ENCODE measurements at regions not wholly inside any gene's neighbourhood (a gene's known extent, or its start where the extent isn't known, plus 50 kb on each side); places are given as distances from the start of the nearest gene placed in this dataset.
A peak's percentile ranks its signal among the peaks of the same experiment; 100 is the strongest.

DNA sequence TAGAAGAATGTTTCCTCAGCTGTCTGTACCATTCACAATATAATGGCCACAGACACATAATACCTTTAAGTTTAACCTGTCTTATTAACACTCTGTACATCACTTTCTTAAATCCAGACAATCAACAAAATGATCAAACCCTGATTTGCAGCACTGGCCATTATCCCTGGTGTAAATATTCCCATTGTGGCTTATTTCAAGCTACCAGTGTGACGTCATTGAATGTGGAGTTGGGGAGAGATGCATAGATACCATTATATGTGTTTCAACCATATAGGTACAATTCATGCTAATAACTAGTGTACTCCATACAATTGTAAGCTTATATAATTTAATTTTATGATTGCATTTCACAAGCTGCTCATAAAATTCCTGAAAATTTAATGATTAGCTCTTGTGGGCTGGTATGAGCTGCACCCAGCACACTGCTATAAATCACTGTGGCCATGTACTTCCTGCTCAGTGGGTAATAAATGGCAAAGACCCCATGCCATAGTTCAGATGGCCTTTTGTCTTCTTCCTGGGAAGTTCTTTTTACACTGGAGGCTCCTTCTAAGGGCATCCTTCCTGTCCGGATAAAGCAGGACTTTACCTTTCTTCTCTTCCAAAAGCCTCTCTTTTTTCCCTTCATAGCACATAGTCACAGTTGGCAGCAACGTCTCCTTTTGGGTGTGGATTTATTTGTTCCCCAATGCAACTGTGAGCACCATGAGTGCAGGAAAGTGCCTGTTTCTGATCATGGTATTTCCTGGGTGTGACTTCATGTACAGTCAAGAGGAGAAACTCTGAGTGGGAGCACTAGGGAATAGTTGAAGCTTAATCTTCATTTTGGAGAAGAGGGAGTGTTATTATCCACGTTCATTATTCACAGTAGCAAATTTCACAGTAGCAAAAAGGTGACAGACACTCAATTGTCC is 87.8 kb downstream of the MIAT start:
- Histone ChIP-seq H3K27me3 (no peaks in the 10 kb centered on the region), H3K27ac (no peak overlapping the region), H3K4me1 (no peaks in the 10 kb centered on the region), H3K4me3 (no peak overlapping the region), H3K36me3 (no peaks in the 10 kb centered on the region), H3K9me3 (no peaks in the 10 kb centered on the region)
- TF ChIP-seq, protein P1, sequence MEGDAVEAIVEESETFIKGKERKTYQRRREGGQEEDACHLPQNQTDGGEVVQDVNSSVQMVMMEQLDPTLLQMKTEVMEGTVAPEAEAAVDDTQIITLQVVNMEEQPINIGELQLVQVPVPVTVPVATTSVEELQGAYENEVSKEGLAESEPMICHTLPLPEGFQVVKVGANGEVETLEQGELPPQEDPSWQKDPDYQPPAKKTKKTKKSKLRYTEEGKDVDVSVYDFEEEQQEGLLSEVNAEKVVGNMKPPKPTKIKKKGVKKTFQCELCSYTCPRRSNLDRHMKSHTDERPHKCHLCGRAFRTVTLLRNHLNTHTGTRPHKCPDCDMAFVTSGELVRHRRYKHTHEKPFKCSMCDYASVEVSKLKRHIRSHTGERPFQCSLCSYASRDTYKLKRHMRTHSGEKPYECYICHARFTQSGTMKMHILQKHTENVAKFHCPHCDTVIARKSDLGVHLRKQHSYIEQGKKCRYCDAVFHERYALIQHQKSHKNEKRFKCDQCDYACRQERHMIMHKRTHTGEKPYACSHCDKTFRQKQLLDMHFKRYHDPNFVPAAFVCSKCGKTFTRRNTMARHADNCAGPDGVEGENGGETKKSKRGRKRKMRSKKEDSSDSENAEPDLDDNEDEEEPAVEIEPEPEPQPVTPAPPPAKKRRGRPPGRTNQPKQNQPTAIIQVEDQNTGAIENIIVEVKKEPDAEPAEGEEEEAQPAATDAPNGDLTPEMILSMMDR (IDR thresholded peaks at IDR 0.05) = no peak
- intact Hi-C loops (cut with DNase I) = no loop called here
- DNase-seq (no peak), ATAC-seq (peak; percentile 54)

DNA sequence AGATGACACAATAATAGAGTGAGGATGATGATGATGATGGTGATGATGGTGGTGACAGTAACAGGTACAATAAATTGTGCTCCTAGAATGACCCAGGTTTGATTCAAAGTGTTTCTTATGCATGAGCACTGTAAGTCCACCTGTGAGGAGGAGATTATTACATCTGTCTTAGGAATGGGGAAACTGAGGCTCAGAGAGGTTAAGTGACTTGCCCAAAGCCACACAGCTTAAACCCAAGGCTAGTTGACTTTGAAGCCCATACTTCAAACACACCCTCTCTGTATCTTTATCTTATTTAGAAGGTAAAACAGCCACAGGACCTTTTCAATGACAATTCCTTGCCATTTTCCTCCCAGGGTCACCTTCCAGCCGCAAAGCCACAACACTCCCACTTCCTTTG is 88.9 kb downstream of the MIAT start:
- H3K4me3 ChIP-seq = no peak overlapping the region
- ATAC-seq = no peak
- no peaks in the 10 kb centered on the region for H3K36me3 ChIP-seq
- no peaks in the 10 kb centered on the region for H3K4me1 ChIP-seq
- intact Hi-C loops (cut with DNase I) = no loop called here
- DNase-seq = no peak
- no peak overlapping the region for H3K27ac ChIP-seq
- TF ChIP-seq, protein P1 (IDR thresholded peaks at IDR 0.05) = no peak
- no peaks in the 10 kb centered on the region for H3K27me3 ChIP-seq
- no peaks in the 10 kb centered on the region for H3K9me3 ChIP-seq

DNA sequence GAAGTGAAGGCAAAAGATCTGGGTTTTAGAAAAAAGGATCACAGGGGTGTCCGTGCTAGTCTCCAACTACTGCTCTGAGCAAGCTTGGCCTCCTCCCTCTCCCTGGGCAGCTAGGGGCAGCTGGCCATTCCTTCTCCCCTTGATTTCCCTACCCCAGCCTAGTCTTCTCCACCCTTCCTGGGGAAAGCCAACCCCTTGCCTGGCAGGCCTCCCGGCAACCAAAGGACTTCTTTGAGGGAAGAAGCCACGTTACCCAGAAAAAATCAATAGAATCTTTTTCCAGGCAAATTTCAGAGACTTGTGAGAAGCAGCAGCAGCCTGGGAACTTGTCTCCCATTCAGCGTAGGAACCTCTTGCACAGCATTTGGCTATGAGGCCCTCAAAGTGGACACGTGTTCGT is 91.5 kb downstream of the MIAT start:
- H3K4me1 ChIP-seq = no peaks in the 10 kb centered on the region
- H3K27me3 ChIP-seq = no peaks in the 10 kb centered on the region
- no peak overlapping the region for H3K27ac ChIP-seq
- ATAC-seq (no peak), DNase-seq (no peak)
- intact Hi-C loops (cut with DNase I) = no loop called here
- H3K36me3 ChIP-seq = no peaks in the 10 kb centered on the region
- no peak overlapping the region for H3K4me3 ChIP-seq
- TF ChIP-seq, protein P1 (IDR thresholded peaks at IDR 0.05) = no peak
- no peaks in the 10 kb centered on the region for H3K9me3 ChIP-seq

DNA sequence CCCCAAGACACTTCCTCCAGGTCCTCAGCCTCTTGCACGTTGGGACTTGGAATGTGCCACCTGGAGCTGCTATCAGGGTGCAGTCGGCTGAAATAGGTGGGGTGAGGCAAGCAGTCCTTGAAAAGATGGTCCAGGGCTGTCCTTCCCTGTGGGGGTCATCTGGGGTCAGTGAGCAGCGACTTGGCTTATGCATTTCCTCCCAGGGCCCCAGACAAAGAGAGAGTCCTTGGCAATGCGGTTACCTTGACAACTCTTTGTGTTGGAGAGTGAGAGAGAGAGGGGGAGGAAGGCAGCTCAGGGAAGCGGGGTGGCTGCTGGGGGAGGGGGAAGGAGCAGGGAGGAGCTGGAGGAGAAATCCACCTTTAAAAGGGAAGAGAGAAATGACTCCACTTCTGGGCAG is 93.8 kb downstream of the MIAT start:
- ATAC-seq (peak; percentile 29), DNase-seq (no peak)
- H3K27me3 ChIP-seq = no peaks in the 10 kb centered on the region
- H3K27ac ChIP-seq = peak overlapping the region; percentile 42
- H3K9me3 ChIP-seq = no peaks in the 10 kb centered on the region
- no peaks in the 10 kb centered on the region for H3K4me1 ChIP-seq
- no peaks in the 10 kb centered on the region for H3K36me3 ChIP-seq
- no peak overlapping the region for H3K4me3 ChIP-seq
- intact Hi-C loops (cut with DNase I) = loop anchor here (10.0 kb wide), 1 partner anchor 1054 kb away; the partner anchor contains the start of gene MN1
- TF ChIP-seq, protein P1 (IDR thresholded peaks at IDR 0.05) = no peak

DNA sequence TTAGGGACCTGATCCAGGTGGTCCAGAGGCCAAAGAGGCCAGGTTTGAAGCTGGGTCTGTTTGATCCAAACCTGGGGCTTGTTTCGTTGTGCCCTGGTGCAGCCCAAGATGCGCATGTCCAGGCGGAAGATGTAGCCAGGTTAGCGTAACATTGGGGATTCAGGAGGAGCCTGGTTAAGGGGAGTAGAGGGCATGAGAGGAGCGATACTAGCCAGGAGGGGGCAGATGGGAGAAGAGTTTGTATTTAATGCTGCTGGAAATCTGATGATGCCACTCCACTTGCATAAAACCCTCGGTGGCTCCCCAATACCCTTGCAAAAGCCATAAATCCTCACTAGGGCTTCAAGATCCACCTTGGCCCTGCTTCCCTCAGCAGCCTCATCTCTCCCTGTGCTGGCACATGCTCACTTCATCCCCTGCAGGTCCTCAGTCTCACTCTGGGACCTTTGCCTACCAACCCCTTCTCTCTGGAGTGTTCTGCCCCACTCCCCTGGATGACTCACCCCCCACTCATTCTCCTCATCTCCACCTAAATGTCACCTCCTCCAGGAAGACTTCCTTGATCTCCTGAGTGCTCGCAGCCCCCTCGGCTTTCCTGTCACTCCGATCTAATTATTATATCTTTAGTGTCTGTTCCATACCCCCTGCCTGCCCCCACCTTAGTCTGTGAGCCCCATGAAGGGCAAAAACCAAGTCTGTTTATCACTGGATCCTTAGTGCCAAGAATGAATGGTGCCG is 95.9 kb downstream of the MIAT start:
- Histone ChIP-seq H3K4me1 (no peaks in the 10 kb centered on the region), H3K9me3 (no peaks in the 10 kb centered on the region), H3K27ac (no peak overlapping the region), H3K36me3 (no peaks in the 10 kb centered on the region), H3K27me3 (no peaks in the 10 kb centered on the region), H3K4me3 (no peak overlapping the region)
- TF ChIP-seq, protein P1 (IDR thresholded peaks at IDR 0.05) = no peak
- ATAC-seq (no peak), DNase-seq (no peak)
- intact Hi-C loops (cut with DNase I) = loop anchor here (10.0 kb wide), 1 partner anchor 1052 kb away; the partner anchor contains the start of gene MN1
